Thymus (tissue), 11 donors: ENCODE measurements at regions not wholly inside any gene's neighbourhood (a gene's known extent, or its start where the extent isn't known, plus 50 kb on each side); places are given as distances from the start of the nearest gene placed in this dataset.

Source experiments
- DNase-seq, 9 donors: peaks; one replicate each; pipeline ENCODE4 v3.0.0-alpha.2; 2013; ENCODE audit warnings: low spot score in 9 of 9, low read depth in 6 of 9, missing footprints in 1 of 9
- H3K27ac ChIP-seq, 2 donors: one replicate each; pipeline ENCODE4 v1.5.1; 2013; ENCODE audit warnings: control low read depth in 1 of 2, low read depth in 1 of 2, low read length in 1 of 2, mild to moderate bottlenecking in 1 of 2, moderate library complexity in 1 of 2
- H3K27me3 ChIP-seq, 2 donors: one replicate each; pipeline ENCODE4 v1.5.1; 2013; ENCODE audit warnings: low read length in 1 of 2; ENCODE audit not compliant: control insufficient read depth in 2 of 2, insufficient read depth in 1 of 2
- H3K36me3 ChIP-seq, 2 donors: one replicate each; pipeline ENCODE4 v1.5.1; 2013; ENCODE audit warnings: low read length in 1 of 2, mild to moderate bottlenecking in 1 of 2, moderate library complexity in 1 of 2; ENCODE audit not compliant: control insufficient read depth in 2 of 2, insufficient read depth in 2 of 2
- H3K4me1 ChIP-seq, 2 donors: one replicate each; pipeline ENCODE4 v1.5.1; 2013; ENCODE audit warnings: low read length in 2 of 2; ENCODE audit not compliant: control insufficient read depth in 2 of 2, insufficient read depth in 2 of 2
- H3K4me3 ChIP-seq, 2 donors: one replicate each; pipeline ENCODE4 v1.5.1; 2013; ENCODE audit warnings: low read length in 2 of 2, control low read depth in 1 of 2, mild to moderate bottlenecking in 1 of 2
- H3K9me3 ChIP-seq, 2 donors: one replicate each; pipeline ENCODE4 v1.5.1; 2013; ENCODE audit warnings: low read length in 1 of 2, mild to moderate bottlenecking in 1 of 2; ENCODE audit not compliant: control insufficient read depth in 2 of 2, insufficient read depth in 1 of 2
- WGBS: extraction: QIAGEN DNeasy Blood & Tissue Kit; methylation state at CpG from one replicate; pipeline ENCODE4 v1.1.7; 2013; 5-methylcytosine and 5-hydroxymethylcytosine counted together
- donor health status: healthy.

DNA sequence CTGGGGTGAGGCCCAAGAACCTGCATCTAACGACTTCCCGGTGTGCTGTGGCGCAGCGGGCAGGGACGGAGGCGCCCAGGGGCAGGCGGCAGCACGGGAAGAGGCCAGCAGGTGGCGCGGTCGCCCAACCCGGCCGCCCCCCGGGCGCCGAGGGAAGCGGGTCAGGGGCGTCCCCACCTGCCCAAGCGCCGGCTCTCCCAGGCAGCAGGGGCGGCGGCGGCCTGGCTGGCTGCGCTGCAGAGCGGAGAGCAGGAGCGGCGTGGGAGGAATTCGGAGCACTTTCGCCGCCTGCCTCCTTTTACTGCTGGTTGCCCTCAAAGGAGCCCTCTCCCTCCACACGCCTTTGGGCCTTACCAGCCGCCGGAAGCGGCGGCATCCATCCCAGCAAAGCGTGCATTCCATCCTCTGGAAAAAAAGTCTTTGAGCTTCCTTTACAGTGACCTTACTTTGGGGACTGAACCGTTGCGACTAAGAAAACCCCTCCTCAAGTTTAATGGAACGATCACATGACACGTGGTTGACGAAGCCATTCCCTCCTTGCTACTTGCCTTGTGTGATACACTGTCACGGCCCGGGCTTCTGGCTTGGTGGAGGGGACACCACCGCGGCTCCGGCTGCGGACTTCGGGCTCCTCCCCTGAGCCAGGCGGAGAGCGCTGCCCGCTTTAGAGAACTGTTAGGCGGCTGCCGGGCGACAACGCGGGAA, 106.8 kb upstream of the CLMP start:
- H3K27me3 ChIP-seq = no peaks in the 10 kb centered on the region

DNA sequence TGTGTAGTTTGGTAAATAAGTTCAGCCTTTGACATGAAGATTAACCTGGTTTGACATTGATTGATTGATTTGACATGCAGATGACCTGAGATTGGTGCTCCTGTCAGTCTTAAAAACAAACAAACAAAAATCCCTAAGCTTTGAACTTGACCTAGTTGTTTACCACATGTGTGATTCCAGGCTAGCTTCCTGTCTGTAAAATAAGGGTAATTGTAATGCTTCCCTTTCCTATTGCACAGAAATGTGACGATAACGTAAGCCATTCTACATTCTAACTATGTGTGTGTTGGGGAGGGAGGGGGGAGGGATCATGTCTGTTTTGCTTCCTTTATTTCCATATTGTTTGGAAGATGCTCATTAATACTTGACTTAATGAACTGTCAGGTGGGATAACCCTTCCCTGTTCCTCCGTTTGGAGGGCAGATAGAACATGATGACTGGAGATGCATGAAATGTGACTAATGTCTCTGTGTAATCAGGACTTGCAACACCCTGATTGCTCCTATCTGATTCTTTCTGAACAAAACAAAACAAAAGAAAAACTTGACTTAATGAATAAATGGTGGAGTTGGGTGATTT, 106.1 kb upstream of the CLMP start:
- H3K27ac ChIP-seq = peak overlapping the region in 1 of 2 donors; percentile 61
- H3K27me3 ChIP-seq = no peaks in the 10 kb centered on the region
- peaks cover 35 to 53% of the 10 kb centered on the region in 2 donors for H3K4me1 ChIP-seq
- 47% methylated on average over 3 of the region's 3 CpGs for WGBS
- H3K4me3 ChIP-seq = no peak overlapping the region
- peaks cover 0 to 19% of the 10 kb centered on the region in 2 donors for H3K9me3 ChIP-seq
- H3K36me3 ChIP-seq = no peaks in the 10 kb centered on the region
- DNase-seq = peak in 6 of 9 donors; percentile 23 to 62 (median 38)

More for the DNA sequence above, 106.8 kb upstream of the CLMP start:
- peak overlapping the region; percentile 35 to 48 for H3K4me3 ChIP-seq
- peaks cover 35 to 53% of the 10 kb centered on the region in 2 donors for H3K4me1 ChIP-seq
- peak overlapping the region; percentile 8 to 61 for H3K27ac ChIP-seq
- no peaks in the 10 kb centered on the region for H3K36me3 ChIP-seq
- WGBS = 15% methylated on average over 56 of the region's 56 CpGs
- DNase-seq = peak in 8 of 9 donors; percentile 50 to 88 (median 74)
- peaks cover 0 to 19% of the 10 kb centered on the region in 2 donors for H3K9me3 ChIP-seq

DNA sequence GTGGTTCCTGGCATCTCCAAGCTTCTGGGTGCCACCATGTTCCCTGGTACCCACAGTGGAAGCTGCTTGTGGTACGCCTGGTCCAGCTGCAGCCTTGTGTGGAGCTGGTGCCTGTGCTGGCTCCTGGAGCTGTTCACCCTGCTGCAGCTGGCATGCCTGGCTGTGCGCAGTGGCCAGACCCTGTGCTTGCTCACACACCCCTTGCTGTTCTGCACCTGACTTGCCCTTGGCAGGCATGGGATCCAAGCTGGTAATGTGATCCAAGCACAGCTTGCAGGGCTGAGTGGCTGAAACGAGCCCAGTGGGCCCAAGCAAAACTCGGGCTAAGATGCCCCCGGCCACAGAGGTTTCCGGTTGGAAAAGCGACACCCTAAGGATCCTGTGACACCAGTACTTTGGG, 104.7 kb upstream of the CLMP start:
- Histone ChIP-seq H3K27me3 (no peaks in the 10 kb centered on the region), H3K27ac (no peak overlapping the region), H3K4me3 (no peak overlapping the region), H3K36me3 (no peaks in the 10 kb centered on the region), H3K9me3 (peaks cover 0 to 19% of the 10 kb centered on the region in 2 donors), H3K4me1 (peaks cover 35 to 45% of the 10 kb centered on the region in 2 donors)
- 97% methylated on average over 7 of the region's 7 CpGs for WGBS
- no peak for DNase-seq

DNA sequence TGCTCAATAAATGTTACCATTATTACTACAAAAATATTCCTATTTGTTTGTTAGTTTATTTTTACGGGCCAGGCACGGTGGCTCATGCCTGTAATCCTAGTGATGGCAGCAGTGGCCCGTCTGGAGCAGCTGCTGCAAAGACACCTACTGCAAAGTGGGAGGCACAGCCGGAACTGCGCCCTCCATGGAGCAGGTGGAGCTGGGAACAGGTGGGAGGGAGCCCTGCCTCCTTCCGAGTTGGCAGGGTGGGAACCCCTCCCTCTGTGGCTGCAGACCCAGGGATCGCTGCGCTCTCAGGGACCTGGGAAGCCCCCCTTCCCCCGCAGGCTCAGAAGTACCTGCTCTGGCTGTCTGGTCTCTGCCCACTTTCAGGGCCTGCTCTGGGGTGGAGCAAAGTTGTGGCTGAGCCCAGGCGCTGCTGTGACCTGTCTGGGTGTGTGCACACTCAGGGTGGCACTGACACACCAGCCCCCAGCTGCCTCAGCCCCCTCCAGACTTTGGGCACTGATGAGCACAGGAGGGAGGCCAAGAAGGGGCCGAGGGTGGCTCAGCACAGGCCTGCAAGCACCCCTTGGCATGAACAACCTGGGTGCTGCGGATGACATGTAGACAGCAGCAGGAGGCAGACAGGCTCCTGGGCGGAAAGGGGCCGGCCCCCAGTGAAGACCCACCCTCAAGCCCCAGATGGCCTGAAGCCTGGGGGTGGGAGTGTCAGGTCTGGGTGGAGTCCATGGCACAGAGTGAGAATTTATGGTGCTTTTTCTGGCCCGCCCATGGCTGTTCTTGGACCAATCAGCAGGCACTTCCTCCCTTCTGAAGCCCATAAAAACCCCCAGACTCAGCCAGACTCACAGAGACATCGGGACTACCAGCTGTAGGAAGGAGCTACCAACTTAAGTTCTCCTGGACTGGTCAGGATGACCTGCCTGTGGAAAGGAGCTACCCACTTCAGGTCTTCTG, 103.7 kb upstream of the CLMP start:
- whole genome bisulfite sequencing = 98% methylated on average over 16 of the region's 16 CpGs
- Histone ChIP-seq H3K27ac (no peak overlapping the region), H3K9me3 (peaks cover 0 to 19% of the 10 kb centered on the region in 2 donors), H3K27me3 (no peaks in the 10 kb centered on the region), H3K36me3 (no peaks in the 10 kb centered on the region), H3K4me1 (peaks cover 32 to 35% of the 10 kb centered on the region in 2 donors), H3K4me3 (no peak overlapping the region)
- no peak for DNase-seq

GRCh38 chr11:123292647-123293046, 97.6 kb upstream of the CLMP start:
- Histone ChIP-seq H3K9me3 (no peaks in the 10 kb centered on the region), H3K27ac (no peak overlapping the region), H3K4me3 (no peak overlapping the region), H3K4me1 (no peaks in the 10 kb centered on the region), H3K36me3 (no peaks in the 10 kb centered on the region), H3K27me3 (no peaks in the 10 kb centered on the region)
- DNase-seq = no peak
- WGBS = 81% methylated on average over 2 of the region's 2 CpGs

DNA sequence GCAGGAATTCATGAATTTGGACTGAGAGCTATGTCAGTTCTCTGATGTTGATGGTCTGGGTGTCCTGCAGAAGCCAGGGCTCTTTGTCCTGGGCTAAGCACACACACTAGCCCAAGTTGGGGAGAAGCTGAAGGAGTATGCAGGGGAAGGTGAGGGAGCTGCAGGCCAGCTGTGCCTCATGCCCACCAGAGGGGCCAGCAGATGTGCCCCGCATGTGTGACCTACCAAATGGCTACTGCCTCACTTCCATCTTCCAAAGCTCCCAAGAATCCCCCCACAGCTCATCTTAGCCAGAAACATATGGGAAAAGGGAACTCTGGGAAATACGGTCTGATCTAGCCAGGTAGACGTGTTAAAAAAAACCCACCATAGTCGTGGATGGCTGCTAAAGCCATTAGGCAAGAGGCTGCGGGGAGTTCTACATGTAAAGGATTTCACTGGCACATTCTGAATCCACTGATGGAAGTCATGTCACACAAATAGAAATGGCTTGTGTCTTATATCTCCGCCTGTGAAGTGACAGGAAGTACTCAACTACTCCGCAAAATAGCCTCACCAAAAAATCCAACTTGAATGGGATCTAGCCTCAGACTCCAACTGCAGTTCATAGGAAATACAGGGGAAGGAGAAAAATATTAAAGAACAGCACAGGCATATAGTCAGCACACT, 96.3 kb upstream of the CLMP start:
- H3K27ac ChIP-seq = no peak overlapping the region
- H3K36me3 ChIP-seq = no peaks in the 10 kb centered on the region
- H3K9me3 ChIP-seq = no peaks in the 10 kb centered on the region
- 94% methylated on average over 7 of the region's 7 CpGs for WGBS
- no peak for DNase-seq
- no peak overlapping the region for H3K4me3 ChIP-seq
- H3K4me1 ChIP-seq = no peaks in the 10 kb centered on the region
- H3K27me3 ChIP-seq = no peaks in the 10 kb centered on the region

DNA sequence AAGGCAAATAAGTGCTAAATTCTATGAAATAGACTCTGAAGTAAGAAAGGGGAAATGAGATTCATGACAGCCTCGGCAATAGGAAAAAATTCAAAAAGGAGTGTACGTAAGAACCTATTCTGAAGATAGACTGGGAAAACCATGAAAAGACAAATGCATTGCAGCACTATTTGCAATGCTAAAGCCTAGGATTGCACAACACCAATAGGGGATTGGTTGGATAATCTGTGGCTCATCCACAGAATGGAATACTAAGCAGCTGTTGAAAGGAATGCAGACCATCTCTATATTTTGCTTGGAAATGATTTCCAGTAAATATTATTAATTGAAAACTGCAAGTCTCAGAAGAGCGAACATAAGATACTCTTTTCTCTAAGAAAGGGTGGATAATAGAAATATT, 91.7 kb upstream of the CLMP start:
- Histone ChIP-seq H3K36me3 (no peaks in the 10 kb centered on the region), H3K9me3 (no peaks in the 10 kb centered on the region), H3K27me3 (no peaks in the 10 kb centered on the region), H3K4me1 (no peaks in the 10 kb centered on the region), H3K4me3 (no peak overlapping the region), H3K27ac (no peak overlapping the region)
- DNase-seq = no peak
- WGBS = 93% methylated on average over 3 of the region's 3 CpGs

DNA sequence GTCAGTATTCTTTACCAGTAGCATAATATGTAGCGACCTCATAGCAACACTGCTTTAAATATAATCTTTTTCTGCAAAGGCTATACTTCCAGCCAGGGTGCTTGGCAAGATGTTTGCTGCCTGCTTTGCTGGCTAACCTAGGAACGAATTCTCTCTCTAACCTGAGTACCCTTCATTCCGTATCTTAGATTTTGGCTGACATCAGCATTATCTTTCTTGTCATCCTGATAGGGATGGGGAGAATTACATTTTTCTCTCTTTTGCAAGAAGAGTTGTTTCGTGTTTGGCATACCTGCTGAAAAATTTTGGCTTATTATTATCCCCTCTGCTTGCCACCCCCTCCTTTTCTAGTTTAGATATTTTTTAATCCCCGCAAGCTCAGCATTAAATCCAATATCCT, 91.2 kb upstream of the CLMP start:
- 88% methylated on average over 5 of the region's 5 CpGs for WGBS
- no peaks in the 10 kb centered on the region for H3K27me3 ChIP-seq
- no peaks in the 10 kb centered on the region for H3K9me3 ChIP-seq
- H3K4me1 ChIP-seq = no peaks in the 10 kb centered on the region
- no peak overlapping the region for H3K27ac ChIP-seq
- no peak for DNase-seq
- H3K36me3 ChIP-seq = no peaks in the 10 kb centered on the region
- H3K4me3 ChIP-seq = no peak overlapping the region
